Ishikawa (cell line): ENCODE measurements at regions not wholly inside any gene's neighbourhood (a gene's known extent, or its start where the extent isn't known, plus 50 kb on each side); places are given as distances from the start of the nearest gene placed in this dataset.

ENCODE experiments used
- CEBPB ChIP-seq: IDR thresholded peaks from 2 replicates; pipeline ENCODE4 v1.6.1; 2012
- EGR1 ChIP-seq: IDR thresholded peaks from 2 replicates; pipeline ENCODE4 v1.6.1; 2012
- EP300 ChIP-seq: IDR thresholded peaks from 2 replicates; pipeline ENCODE4 v1.6.1; 2012; ENCODE audit warnings: borderline replicate concordance
- MAX ChIP-seq: IDR thresholded peaks from 2 replicates; pipeline ENCODE4 v1.6.1; 2012
- RAD21 ChIP-seq: IDR thresholded peaks from 2 replicates; pipeline ENCODE4 v1.6.1; 2012; ENCODE audit warnings: low read depth
- TAF1 ChIP-seq: IDR thresholded peaks from 2 replicates; pipeline ENCODE4 v1.6.1; 2012; ENCODE audit warnings: low read depth, mild to moderate bottlenecking
- TCF12 ChIP-seq: IDR thresholded peaks from 2 replicates; pipeline ENCODE4 v1.6.1; 2012; ENCODE audit warnings: low read depth
- YY1 ChIP-seq: IDR thresholded peaks from 2 replicates; pipeline ENCODE4 v1.6.1; 2012; ENCODE audit warnings: low read depth
- ZBTB7A ChIP-seq: IDR thresholded peaks from 2 replicates; pipeline ENCODE4 v1.6.1; 2012; ENCODE audit warnings: low read depth
- TF ChIP-seq, protein P1 (sequence below): IDR thresholded peaks from 2 replicates; pipeline ENCODE4 v1.6.1; 2012
- TF ChIP-seq, protein P2 (sequence below): IDR thresholded peaks from 2 replicates; pipeline ENCODE4 v1.6.1; 2012; ENCODE audit warnings: low read depth, mild to moderate bottlenecking

DNA sequence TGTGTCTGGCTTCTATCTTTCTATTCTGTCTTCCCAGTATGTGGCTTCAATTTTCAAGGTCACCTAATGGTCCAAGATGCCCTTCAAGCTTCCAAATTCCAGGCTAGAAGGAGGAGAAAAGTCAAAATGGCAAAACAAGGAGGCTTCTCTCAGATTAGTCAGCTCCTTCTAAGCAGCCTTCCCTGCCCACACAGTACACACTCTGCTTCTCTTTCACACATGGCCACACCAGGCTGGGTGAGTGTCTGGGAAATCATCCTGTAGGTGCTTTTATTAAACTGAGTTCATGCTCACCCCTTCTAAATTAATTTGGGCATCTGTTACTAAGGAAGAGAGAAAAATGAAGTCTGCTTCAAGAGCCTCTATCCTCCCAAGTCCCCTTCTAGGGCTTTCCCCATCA, 277.2 kb upstream of the MGAT5 start:
- no peak for TF ChIP-seq MAX
- no peak for TF ChIP-seq TAF1
- no peak for TF ChIP-seq EP300
- TF ChIP-seq, protein P1, sequence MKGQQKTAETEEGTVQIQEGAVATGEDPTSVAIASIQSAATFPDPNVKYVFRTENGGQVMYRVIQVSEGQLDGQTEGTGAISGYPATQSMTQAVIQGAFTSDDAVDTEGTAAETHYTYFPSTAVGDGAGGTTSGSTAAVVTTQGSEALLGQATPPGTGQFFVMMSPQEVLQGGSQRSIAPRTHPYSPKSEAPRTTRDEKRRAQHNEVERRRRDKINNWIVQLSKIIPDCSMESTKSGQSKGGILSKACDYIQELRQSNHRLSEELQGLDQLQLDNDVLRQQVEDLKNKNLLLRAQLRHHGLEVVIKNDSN: no peak
- TF ChIP-seq, protein P2, sequence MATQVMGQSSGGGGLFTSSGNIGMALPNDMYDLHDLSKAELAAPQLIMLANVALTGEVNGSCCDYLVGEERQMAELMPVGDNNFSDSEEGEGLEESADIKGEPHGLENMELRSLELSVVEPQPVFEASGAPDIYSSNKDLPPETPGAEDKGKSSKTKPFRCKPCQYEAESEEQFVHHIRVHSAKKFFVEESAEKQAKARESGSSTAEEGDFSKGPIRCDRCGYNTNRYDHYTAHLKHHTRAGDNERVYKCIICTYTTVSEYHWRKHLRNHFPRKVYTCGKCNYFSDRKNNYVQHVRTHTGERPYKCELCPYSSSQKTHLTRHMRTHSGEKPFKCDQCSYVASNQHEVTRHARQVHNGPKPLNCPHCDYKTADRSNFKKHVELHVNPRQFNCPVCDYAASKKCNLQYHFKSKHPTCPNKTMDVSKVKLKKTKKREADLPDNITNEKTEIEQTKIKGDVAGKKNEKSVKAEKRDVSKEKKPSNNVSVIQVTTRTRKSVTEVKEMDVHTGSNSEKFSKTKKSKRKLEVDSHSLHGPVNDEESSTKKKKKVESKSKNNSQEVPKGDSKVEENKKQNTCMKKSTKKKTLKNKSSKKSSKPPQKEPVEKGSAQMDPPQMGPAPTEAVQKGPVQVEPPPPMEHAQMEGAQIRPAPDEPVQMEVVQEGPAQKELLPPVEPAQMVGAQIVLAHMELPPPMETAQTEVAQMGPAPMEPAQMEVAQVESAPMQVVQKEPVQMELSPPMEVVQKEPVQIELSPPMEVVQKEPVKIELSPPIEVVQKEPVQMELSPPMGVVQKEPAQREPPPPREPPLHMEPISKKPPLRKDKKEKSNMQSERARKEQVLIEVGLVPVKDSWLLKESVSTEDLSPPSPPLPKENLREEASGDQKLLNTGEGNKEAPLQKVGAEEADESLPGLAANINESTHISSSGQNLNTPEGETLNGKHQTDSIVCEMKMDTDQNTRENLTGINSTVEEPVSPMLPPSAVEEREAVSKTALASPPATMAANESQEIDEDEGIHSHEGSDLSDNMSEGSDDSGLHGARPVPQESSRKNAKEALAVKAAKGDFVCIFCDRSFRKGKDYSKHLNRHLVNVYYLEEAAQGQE: no peak
- TF ChIP-seq TCF12: no peak
- no peak for TF ChIP-seq YY1
- TF ChIP-seq CEBPB: no peak
- TF ChIP-seq EGR1: no peak
- no peak for TF ChIP-seq ZBTB7A
- no peak for TF ChIP-seq RAD21
